HCT116 (cell line): ENCODE measurements at regions not wholly inside any gene's neighbourhood (a gene's known extent, or its start where the extent isn't known, plus 50 kb on each side); places are given as distances from the start of the nearest gene placed in this dataset.

ENCODE experiments used
- ATAC-seq: fragments of 200-7000 bp; cut with Tn5 transposase; 2 replicates; pipeline ENCODE4 v1.9.1; 2020; ENCODE audit warnings: mild to moderate bottlenecking, moderate library complexity
- BruUV-seq: library from RNA; stranded (reverse); fragments of 400-500 nt; replicated peaks from 2 replicates; lab custom pipeline; 2021; lab: Mats Ljungman, UMichigan
- CTCF ChIA-PET: fragments of 300-600 bp; sonication (Branson Sonifier 250); formaldehyde crosslinking; loops from one replicate; lab custom pipeline; 2021; ENCODE audit warnings: antibody characterized with exemption; lab: Charles Lee
- POLR2A ChIA-PET: fragments of 300-600, 350-600 bp; sonication (Branson Sonifier 250); formaldehyde crosslinking; loops from one replicate; lab custom pipeline; 2021; ENCODE audit warnings: antibody characterized with exemption; lab: Charles Lee
- RAD21 ChIA-PET, 2 experiments: fragments of 300-600 bp; sonication (Branson Sonifier 250); formaldehyde crosslinking; loops; one replicate each; lab custom pipeline; 2023; ENCODE audit warnings: low total read pairs in 2 of 2; ENCODE audit not compliant: uncharacterized antibody in 2 of 2, unreplicated experiment in 2 of 2, low non-redundant PET in 1 of 2; lab: Charles Lee
- DNase-seq: peaks from one replicate; pipeline ENCODE4 v3.0.0-alpha.2; 2010; ENCODE audit warnings: low read depth, low spot score
- H2AFZ ChIP-seq: fragments of 200-600 bp; shearing (Covaris generic), sonication (generic); 2 replicates; pipeline ENCODE4 v1.6.1; 2017; ENCODE audit warnings: low read depth, mixed run types, mixed read lengths, antibody characterized with exemption, low read length; ENCODE audit not compliant: poor library complexity, severe bottlenecking
- H3K27ac ChIP-seq: 2 replicates; pipeline ENCODE4 v1.5.1; 2012; ENCODE audit warnings: low read depth, low read length
- H3K27me3 ChIP-seq: fragments of 200-600 bp; sonication (generic); 2 replicates; pipeline ENCODE4 v1.6.1; 2016; ENCODE audit warnings: mixed run types, low read length, mixed read lengths; ENCODE audit not compliant: insufficient read depth
- H3K36me3 ChIP-seq, 2 experiments: fragments of 200-500 bp in 1 of 2; fragments of 200-600 bp in 1 of 2; sonication (Bioruptor generic) in 1 of 2; sonication (generic) in 1 of 2; 2 replicates each; pipeline versions ENCODE4 v1.5.1 to v1.6.1; 2014 to 2016; ENCODE audit warnings: low read length in 2 of 2, inconsistent platforms in 1 of 2, mixed read lengths in 1 of 2, mixed run types in 1 of 2; ENCODE audit not compliant: insufficient read depth in 2 of 2, control insufficient read depth in 1 of 2
- H3K4me1 ChIP-seq, 2 experiments: fragments of 200-600 bp in 1 of 2; sonication (generic) in 1 of 2; 2 replicates each; pipeline versions ENCODE4 v1.5.1 to v1.6.1; 2012 to 2017; ENCODE audit warnings: low read length in 2 of 2, inconsistent platforms in 1 of 2, mild to moderate bottlenecking in 1 of 2, mixed read lengths in 1 of 2, mixed run types in 1 of 2, moderate library complexity in 1 of 2; ENCODE audit not compliant: insufficient read depth in 2 of 2, control insufficient read depth in 1 of 2
- H3K4me2 ChIP-seq: fragments of 200-600 bp; sonication (generic); 2 replicates; pipeline ENCODE4 v1.6.1; 2017; ENCODE audit warnings: mixed run types, low read length, mixed read lengths
- H3K4me3 ChIP-seq, 2 experiments: fragments of 200-600 bp in 1 of 2; sonication (generic) in 1 of 2; replicated peaks in 1 of 2; 2 replicates each; pipeline ENCODE4 v1.5.1; 2011 to 2016; ENCODE audit warnings: low read length in 2 of 2, control low read depth in 1 of 2, low read depth in 1 of 2, mild to moderate bottlenecking in 1 of 2, mixed read lengths in 1 of 2, mixed run types in 1 of 2
- H3K79me2 ChIP-seq: fragments of 200-600 bp; sonication (generic); 2 replicates; pipeline ENCODE4 v1.6.1; 2017; ENCODE audit warnings: mild to moderate bottlenecking, mixed run types, low read length, moderate library complexity, mixed read lengths; ENCODE audit not compliant: insufficient read depth
- H3K9ac ChIP-seq: fragments of 200-600 bp; sonication (generic); 2 replicates; pipeline ENCODE4 v1.6.1; 2016; ENCODE audit warnings: low read length, mixed read lengths
- H3K9me2 ChIP-seq: fragments of 200-600 bp; sonication (generic), shearing (Covaris generic); 2 replicates; pipeline ENCODE4 v1.6.1; 2017; ENCODE audit warnings: mixed run types, mild to moderate bottlenecking, moderate library complexity; ENCODE audit not compliant: insufficient read depth
- H3K9me3 ChIP-seq, 2 experiments: fragments of 200-500 bp in 1 of 2; fragments of 200-600 bp in 1 of 2; sonication (Bioruptor generic) in 1 of 2; sonication (generic) in 1 of 2; 2 replicates each; pipeline ENCODE4 v1.6.1; 2014 to 2017; ENCODE audit warnings: low read length in 2 of 2, mixed read lengths in 2 of 2, inconsistent platforms in 1 of 2, low read depth in 1 of 2, mild to moderate bottlenecking in 1 of 2, mixed run types in 1 of 2, moderate library complexity in 1 of 2; ENCODE audit not compliant: control insufficient read depth in 1 of 2, insufficient read depth in 1 of 2
- H4K20me1 ChIP-seq: fragments of 200-600 bp; sonication (generic), shearing (Covaris generic); 2 replicates; pipeline ENCODE4 v1.6.1; 2017; ENCODE audit warnings: mixed run types, mild to moderate bottlenecking, moderate library complexity; ENCODE audit not compliant: insufficient read depth
- RAD21 ChIP-seq: IDR thresholded peaks from 2 replicates; pipeline ENCODE4 v1.6.1; 2012; ENCODE audit warnings: low read depth, mild to moderate bottlenecking
- SIN3A ChIP-seq: IDR thresholded peaks from 2 replicates; pipeline ENCODE4 v1.6.1; 2012; ENCODE audit warnings: low read depth
- TCF7L2 ChIP-seq: IDR thresholded peaks from 2 replicates; pipeline ENCODE4 v1.7.0; 2011; ENCODE audit warnings: borderline replicate concordance, inconsistent platforms; ENCODE audit not compliant: insufficient read depth, insufficient read length; ENCODE audit errors: extremely low read depth
- ZBTB33 ChIP-seq: IDR thresholded peaks from 2 replicates; pipeline ENCODE4 v1.6.1; 2011; ENCODE audit warnings: mild to moderate bottlenecking, low read length, moderate library complexity; ENCODE audit not compliant: insufficient replicate concordance; ENCODE audit errors: extremely low read depth
- intact Hi-C: fragments of 100-400 bp; cut with micrococcal nuclease; formaldehyde crosslinking; loops from 2 replicates; pipeline ENCODE4 v1.10.0; 2022

DNA sequence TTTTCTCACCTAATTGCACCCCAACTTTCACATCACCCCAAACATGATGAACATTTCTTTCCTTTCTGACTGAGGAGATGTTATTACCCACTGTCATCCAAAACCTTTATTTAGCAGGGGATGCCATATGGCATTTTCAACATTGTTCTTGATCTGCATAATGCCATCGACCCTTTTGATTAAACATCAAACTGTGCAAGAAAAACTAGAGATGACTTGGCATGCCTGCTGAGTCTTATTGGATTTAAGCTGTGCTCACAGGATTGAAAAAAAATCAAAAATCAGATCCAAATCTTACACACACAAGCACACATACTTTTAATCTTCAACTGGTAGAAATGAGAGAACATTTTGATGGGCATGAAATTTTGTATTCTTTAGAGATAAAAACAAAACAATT lies 536.0 kb downstream of the TMX3 start (continued):
- TF ChIP-seq RAD21: no peak

- peaks cover 9 to 14% of the 10 kb centered on the region in 2 experiments; a peak in 2 of 4 replicates for H3K9me3 ChIP-seq
- H3K27me3 ChIP-seq: no peaks in the 10 kb centered on the region
- TF ChIP-seq ZBTB33: no peak
- no peak for TF ChIP-seq SIN3A
- TF ChIP-seq TCF7L2: no peak
- H3K79me2 ChIP-seq: no peaks in the 10 kb centered on the region
- ChIA-PET CTCF (no interaction called here), POLR2A (no interaction called here), RAD21 (no interaction called here)
- no peaks in the 10 kb centered on the region for H3K9me2 ChIP-seq
- no peak overlapping the region for H2AFZ ChIP-seq
- DNase-seq (no peak), ATAC-seq (no peak)
- no peaks in the 10 kb centered on the region for H3K36me3 ChIP-seq
- no peak overlapping the region for H3K9ac ChIP-seq
- H4K20me1 ChIP-seq: no peaks in the 10 kb centered on the region
- no peak overlapping the region for H3K4me3 ChIP-seq
- BruUV-seq: no TSS peak
- intact Hi-C loops: no loop called here
- no peak overlapping the region for H3K27ac ChIP-seq
- no peak overlapping the region for H3K4me2 ChIP-seq
- H3K4me1 ChIP-seq: no peaks in the 10 kb centered on the region
Measured at GRCh38 chr18:68177807-68178702, 536.9 kb downstream of the TMX3 start.
